GM12878 (cell line): ENCODE measurements at regions not wholly inside any gene's neighbourhood (a gene's known extent, or its start where the extent isn't known, plus 50 kb on each side); places are given as distances from the start of the nearest gene placed in this dataset.

Source experiments
- ATAC-seq: fragments of 200-7000 bp; cut with Tn5 transposase; 3 replicates; pipeline ENCODE4 v1.9.1; 2020; ENCODE audit warnings: mild to moderate bottlenecking, moderate library complexity
- BruUV-seq: library from RNA; stranded (reverse); fragments of 400-500 nt; replicated peaks from 2 replicates; lab custom pipeline; 2021; lab: Mats Ljungman, UMichigan
- CTCF ChIA-PET: fragments of 300-600 bp; sonication (Branson Sonifier 250); formaldehyde crosslinking; extraction: SDS; loops from one replicate; lab custom pipeline; 2021; ENCODE audit warnings: inconsistent platforms; lab: Yijun Ruan, JAX
- POLR2A ChIA-PET: fragments of 350-600 bp; formaldehyde crosslinking; extraction: SDS; loops from one replicate; lab custom pipeline; 2021; ENCODE audit warnings: inconsistent platforms; lab: Charles Lee
- RAD21 ChIA-PET: fragments of 300-600 bp; sonication (Branson Sonifier 250); formaldehyde crosslinking; loops from one replicate; lab custom pipeline; 2023; ENCODE audit warnings: antibody characterized with exemption; ENCODE audit not compliant: unreplicated experiment; lab: Charles Lee
- SMC1A ChIA-PET: fragments of 300-600 bp; sonication (Branson Sonifier 250); formaldehyde crosslinking; loops from one replicate; lab custom pipeline; 2023; ENCODE audit not compliant: unreplicated experiment, uncharacterized antibody; lab: Charles Lee
- DNase-seq: peaks from one replicate; pipeline ENCODE4 v3.0.0-alpha.2; 2011; ENCODE audit warnings: low read depth, low spot score
- FAIRE-seq: peaks from 3 replicates; lab custom pipeline; 2011; peaks lifted over from hg19 to GRCh38; lab: Jason Lieb, UNC
- H2AFZ ChIP-seq: 2 replicates; pipeline ENCODE4 v1.6.0; 2011; ENCODE audit warnings: low read depth, low read length, control low read depth; ENCODE audit not compliant: control insufficient read depth
- H3K27ac ChIP-seq: 2 replicates; pipeline ENCODE4 v1.5.1; 2011; ENCODE audit warnings: control low read depth; ENCODE audit not compliant: control insufficient read depth, insufficient read depth
- H3K27me3 ChIP-seq, 2 experiments: replicated peaks in 1 of 2; 2 replicates each; pipeline versions ENCODE4 v1.6.0 to v1.6.1; 2011; ENCODE audit warnings: low read length in 1 of 2; ENCODE audit not compliant: control insufficient read depth in 2 of 2, insufficient read depth in 2 of 2
- H3K36me3 ChIP-seq, 2 experiments: 2 replicates each; pipeline ENCODE4 v1.5.1; 2011; ENCODE audit warnings: low read length in 1 of 2; ENCODE audit not compliant: control insufficient read depth in 2 of 2, insufficient read depth in 2 of 2
- H3K4me1 ChIP-seq: 2 replicates; pipeline ENCODE4 v1.6.1; 2011; ENCODE audit warnings: mild to moderate bottlenecking, low read length, moderate library complexity, mixed read lengths; ENCODE audit not compliant: control insufficient read depth, insufficient read depth
- H3K4me2 ChIP-seq: 2 replicates; pipeline ENCODE4 v1.6.0; 2011; ENCODE audit warnings: control low read depth; ENCODE audit not compliant: control insufficient read depth, insufficient read depth
- H3K4me3 ChIP-seq: fragments of 200-600 bp; sonication (generic); 2 replicates; pipeline ENCODE4 v1.5.1; 2016
- H3K79me2 ChIP-seq: 2 replicates; pipeline ENCODE4 v1.6.0; 2011; ENCODE audit warnings: low read length; ENCODE audit not compliant: control insufficient read depth, insufficient read depth
- H3K9ac ChIP-seq: 2 replicates; pipeline ENCODE4 v1.8.0; 2011; ENCODE audit warnings: low read length, control low read depth, mixed read lengths; ENCODE audit not compliant: control insufficient read depth, insufficient read depth
- H3K9me3 ChIP-seq: replicated peaks from 3 replicates; pipeline ENCODE4 v1.5.1; 2011; ENCODE audit warnings: mild to moderate bottlenecking, low read length; ENCODE audit not compliant: control insufficient read depth, insufficient read depth
- H4K20me1 ChIP-seq: 2 replicates; pipeline ENCODE4 v1.6.0; 2011; ENCODE audit not compliant: control insufficient read depth, insufficient read depth
- E4F1 ChIP-seq: fragments of 450-650 bp; IDR thresholded peaks from 2 replicates; pipeline ENCODE4 v1.6.1; 2018; ENCODE audit warnings: borderline replicate concordance, mild to moderate bottlenecking; ENCODE audit not compliant: partially characterized antibody
- EED ChIP-seq: sonication (generic); IDR thresholded peaks from 2 replicates; pipeline ENCODE4 v1.6.1; 2016; ENCODE audit warnings: antibody characterized with exemption, low read depth
- KAT2A ChIP-seq: conservative IDR thresholded peaks from 2 replicates; pipeline ENCODE4 v1.6.1; 2011; ENCODE audit warnings: low read depth, low read length; ENCODE audit not compliant: control insufficient read depth
- SREBF2 ChIP-seq: IDR thresholded peaks from 2 replicates; pipeline ENCODE4 v1.6.1; 2012; ENCODE audit warnings: mild to moderate bottlenecking, low read length
- ZNF207 ChIP-seq: fragments of 450-650 bp; IDR thresholded peaks from 2 replicates; pipeline ENCODE4 v1.6.1; 2014; ENCODE audit warnings: antibody characterized with exemption, mild to moderate bottlenecking, borderline replicate concordance
- WGBS: methylation state at CpG from one replicate; pipeline ENCODE4 v1.1.6; 2016; ENCODE audit warnings: low lambda C conversion rate; ENCODE audit not compliant: insufficient replicate concordance, insufficient coverage; ENCODE audit errors: missing lambda C conversion rate; 5-methylcytosine and 5-hydroxymethylcytosine counted together
- in situ Hi-C: fragments of 300-500 bp; cut with MboI; formaldehyde crosslinking; loops from 9 replicates; pipeline ENCODE4 v1.14.3; 2018; ENCODE audit warnings: mixed read lengths
- intact Hi-C: fragments of 100-400 bp; cut with micrococcal nuclease; formaldehyde crosslinking; loops from one replicate; pipeline ENCODE4 v1.14.2; 2022; ENCODE audit not compliant: unreplicated experiment

GRCh38 chr4:13164783-13165331, 319.3 kb downstream of the RAB28 start:
- DNase-seq: no peak
- 37% methylated on average over 6 of the region's 6 CpGs for WGBS
- no peak overlapping the region for H2AFZ ChIP-seq
- no peaks in the 10 kb centered on the region for H4K20me1 ChIP-seq
- H3K9me3 ChIP-seq: no peaks in the 10 kb centered on the region
- no peaks in the 10 kb centered on the region for H3K36me3 ChIP-seq
- intact Hi-C loops (no loop called here), in situ Hi-C loops (no loop called here)
- no peak overlapping the region for H3K4me2 ChIP-seq
- CTCF ChIA-PET: no interaction called here
- no peak for FAIRE-seq
- H3K79me2 ChIP-seq: no peaks in the 10 kb centered on the region
- no peaks in the 10 kb centered on the region for H3K4me1 ChIP-seq
- no TSS peak for BruUV-seq
- no peak for ATAC-seq
- SMC1A ChIA-PET: interaction anchor here (0.7 to 1.4 kb wide), 2 partner anchors 13 to 134 kb away, joined by 3 to 4 read pairs; no protein-coding TSS in a partner anchor
- RAD21 ChIA-PET: no interaction called here
- no peak overlapping the region for H3K4me3 ChIP-seq
- POLR2A ChIA-PET: interaction anchor here (0.6 kb wide), 1 partner anchor 862 kb away, joined by 5 read pairs; no protein-coding TSS in a partner anchor
- H3K9ac ChIP-seq: no peak overlapping the region
- H3K27ac ChIP-seq: no peak overlapping the region
- TF ChIP-seq ZNF207: no peak
- no peak for TF ChIP-seq SREBF2
- TF ChIP-seq EED: no peak
- no peak for TF ChIP-seq KAT2A
- TF ChIP-seq E4F1: no peak
- H3K27me3 ChIP-seq: no peaks in the 10 kb centered on the region
